ENCODE measurements at regions not wholly inside any gene's neighbourhood (a gene's known extent, or its start where the extent isn't known, plus 50 kb on each side); places are given as distances from the start of the nearest gene placed in this dataset.

- CTCF ChIA-PET = interaction anchor here (0.6 to 0.7 kb wide), 2 partner anchors 22 to 62 kb away, joined by 3 read pairs; no protein-coding TSS in a partner anchor
- DNase-seq (ENCODE audit: extremely low spot score) = no peak
- TF ChIP-seq TARDBP (IDR thresholded peaks at IDR 0.05) (no peak), HDGF (IDR thresholded peaks at IDR 0.05; ENCODE audit: borderline replicate concordance) (no peak), FOXM1 (IDR thresholded peaks at IDR 0.05; ENCODE audit: borderline replicate concordance) (no peak), SUZ12 (IDR thresholded peaks at IDR 0.05) (no peak), ARNT (IDR thresholded peaks at IDR 0.05) (no peak), SP1 (IDR thresholded peaks at IDR 0.05) (no peak), FOXK2 (IDR thresholded peaks at IDR 0.05) (no peak), PKNOX1 (IDR thresholded peaks at IDR 0.05) (no peak), ELF4 (IDR thresholded peaks at IDR 0.05) (no peak), NFRKB (IDR thresholded peaks at IDR 0.05) (no peak), ZNF384 (IDR thresholded peaks at IDR 0.05) (no peak), FOXA1 (IDR thresholded peaks at IDR 0.05) (no peak), L3MBTL2 (conservative IDR thresholded peaks at IDR 0.05) (no peak), BHLHE40 (IDR thresholded peaks at IDR 0.05; ENCODE audit: borderline replicate concordance) (no peak), CTBP1 (IDR thresholded peaks at IDR 0.05; ENCODE audit: borderline replicate concordance) (no peak)
- POLR2A ChIA-PET = no interaction called here
Measured at GRCh38 chr15:85984241-85984640, 95.4 kb upstream of the AGBL1 start.

- TF ChIP-seq HDGF (IDR thresholded peaks at IDR 0.05; ENCODE audit: borderline replicate concordance) = no peak
- no peak for TF ChIP-seq FOXK2 (IDR thresholded peaks at IDR 0.05)
- no peak for TF ChIP-seq PKNOX1 (IDR thresholded peaks at IDR 0.05)
- no peak for TF ChIP-seq FOXA1 (IDR thresholded peaks at IDR 0.05)
- no peak for TF ChIP-seq ARNT (IDR thresholded peaks at IDR 0.05)
- no peak for TF ChIP-seq ELF4 (IDR thresholded peaks at IDR 0.05)
- TF ChIP-seq SUZ12 (IDR thresholded peaks at IDR 0.05) = no peak
- no peak for TF ChIP-seq BHLHE40 (IDR thresholded peaks at IDR 0.05; ENCODE audit: borderline replicate concordance)
- TF ChIP-seq FOXM1 (IDR thresholded peaks at IDR 0.05; ENCODE audit: borderline replicate concordance) = no peak
- TF ChIP-seq ZNF384 (IDR thresholded peaks at IDR 0.05) = no peak
- no peak for TF ChIP-seq L3MBTL2 (conservative IDR thresholded peaks at IDR 0.05)
- TF ChIP-seq NFRKB (IDR thresholded peaks at IDR 0.05) = no peak
- no peak for TF ChIP-seq LEF1 (IDR thresholded peaks at IDR 0.05; ENCODE audit: borderline replicate concordance)
- no peak for TF ChIP-seq SP1 (IDR thresholded peaks at IDR 0.05)
- TF ChIP-seq TARDBP (IDR thresholded peaks at IDR 0.05) = no peak
- TF ChIP-seq CTBP1 (IDR thresholded peaks at IDR 0.05; ENCODE audit: borderline replicate concordance) = no peak
- no peak for DNase-seq (ENCODE audit: extremely low spot score)
- POLR2A ChIA-PET = no interaction called here
- CTCF ChIA-PET = no interaction called here
Measured at GRCh38 chr15:85986116-85986515, 93.6 kb upstream of the AGBL1 start.

GRCh38 chr15:85986741-85987140, 92.9 kb upstream of the AGBL1 start:
- no peak for TF ChIP-seq LEF1 (IDR thresholded peaks at IDR 0.05; ENCODE audit: borderline replicate concordance)
- no peak for TF ChIP-seq FOXM1 (IDR thresholded peaks at IDR 0.05; ENCODE audit: borderline replicate concordance)
- TF ChIP-seq ELF4 (IDR thresholded peaks at IDR 0.05) = no peak
- TF ChIP-seq PKNOX1 (IDR thresholded peaks at IDR 0.05) = no peak
- no peak for TF ChIP-seq ZNF384 (IDR thresholded peaks at IDR 0.05)
- TF ChIP-seq SP1 (IDR thresholded peaks at IDR 0.05) = no peak
- no peak for TF ChIP-seq NFRKB (IDR thresholded peaks at IDR 0.05)
- no peak for TF ChIP-seq L3MBTL2 (conservative IDR thresholded peaks at IDR 0.05)
- no peak for TF ChIP-seq TARDBP (IDR thresholded peaks at IDR 0.05)
- TF ChIP-seq BHLHE40 (IDR thresholded peaks at IDR 0.05; ENCODE audit: borderline replicate concordance) = no peak
- no peak for TF ChIP-seq FOXK2 (IDR thresholded peaks at IDR 0.05)
- no peak for TF ChIP-seq ARNT (IDR thresholded peaks at IDR 0.05)
- no peak for TF ChIP-seq HDGF (IDR thresholded peaks at IDR 0.05; ENCODE audit: borderline replicate concordance)
- ChIA-PET POLR2A (no interaction called here), CTCF (no interaction called here)
- DNase-seq (ENCODE audit: extremely low spot score) = no peak

GRCh38 chr15:85988741-85989140, 90.9 kb upstream of the AGBL1 start:
- ChIA-PET CTCF (no interaction called here), POLR2A (no interaction called here)
- DNase-seq (ENCODE audit: extremely low spot score) = no peak
- TF ChIP-seq CTBP1 (IDR thresholded peaks at IDR 0.05; ENCODE audit: borderline replicate concordance) (no peak), LEF1 (IDR thresholded peaks at IDR 0.05; ENCODE audit: borderline replicate concordance) (no peak), FOXA1 (IDR thresholded peaks at IDR 0.05) (no peak), PKNOX1 (IDR thresholded peaks at IDR 0.05) (no peak), FOXK2 (IDR thresholded peaks at IDR 0.05) (no peak)

- ChIA-PET POLR2A (no interaction called here), CTCF (no interaction called here)
- no peak for DNase-seq (ENCODE audit: extremely low spot score)
- TF ChIP-seq BHLHE40 (IDR thresholded peaks at IDR 0.05; ENCODE audit: borderline replicate concordance) = no peak
- no peak for TF ChIP-seq ZNF384 (IDR thresholded peaks at IDR 0.05)
- TF ChIP-seq SP1 (IDR thresholded peaks at IDR 0.05) = no peak
- no peak for TF ChIP-seq ELF4 (IDR thresholded peaks at IDR 0.05)
Measured at GRCh38 chr15:85992224-85992623, 87.4 kb upstream of the AGBL1 start.

GRCh38 chr15:85993116-85993515, 86.6 kb upstream of the AGBL1 start:
- CTCF ChIA-PET = no interaction called here
- TF ChIP-seq FOXK2 (IDR thresholded peaks at IDR 0.05) (no peak), BHLHE40 (IDR thresholded peaks at IDR 0.05; ENCODE audit: borderline replicate concordance) (no peak), SUZ12 (IDR thresholded peaks at IDR 0.05) (no peak), HDGF (IDR thresholded peaks at IDR 0.05; ENCODE audit: borderline replicate concordance) (no peak), ELF4 (IDR thresholded peaks at IDR 0.05) (no peak), FOXA1 (IDR thresholded peaks at IDR 0.05) (no peak), PKNOX1 (IDR thresholded peaks at IDR 0.05) (no peak), ZNF384 (IDR thresholded peaks at IDR 0.05) (no peak), FOXM1 (IDR thresholded peaks at IDR 0.05; ENCODE audit: borderline replicate concordance) (no peak), CTBP1 (IDR thresholded peaks at IDR 0.05; ENCODE audit: borderline replicate concordance) (no peak), NFRKB (IDR thresholded peaks at IDR 0.05) (no peak), L3MBTL2 (conservative IDR thresholded peaks at IDR 0.05) (no peak), ARNT (IDR thresholded peaks at IDR 0.05) (no peak), SP1 (IDR thresholded peaks at IDR 0.05) (no peak), TARDBP (IDR thresholded peaks at IDR 0.05) (no peak), LEF1 (IDR thresholded peaks at IDR 0.05; ENCODE audit: borderline replicate concordance) (no peak)
- no peak for DNase-seq (ENCODE audit: extremely low spot score)
- POLR2A ChIA-PET = no interaction called here

Data from HEK293T (cell line).